GM12878 (cell line): ENCODE measurements at regions not wholly inside any gene's neighbourhood (a gene's known extent, or its start where the extent isn't known, plus 50 kb on each side); places are given as distances from the start of the nearest gene placed in this dataset.

ENCODE experiments used
- ATAC-seq: fragments of 200-7000 bp; cut with Tn5 transposase; 3 replicates; pipeline ENCODE4 v1.9.1; 2020; ENCODE audit warnings: mild to moderate bottlenecking, moderate library complexity
- BruUV-seq: library from RNA; stranded (reverse); fragments of 400-500 nt; replicated peaks from 2 replicates; lab custom pipeline; 2021; lab: Mats Ljungman, UMichigan
- CTCF ChIA-PET: fragments of 300-600 bp; sonication (Branson Sonifier 250); formaldehyde crosslinking; extraction: SDS; loops from one replicate; lab custom pipeline; 2021; ENCODE audit warnings: inconsistent platforms; lab: Yijun Ruan, JAX
- POLR2A ChIA-PET: fragments of 350-600 bp; formaldehyde crosslinking; extraction: SDS; loops from one replicate; lab custom pipeline; 2021; ENCODE audit warnings: inconsistent platforms; lab: Charles Lee
- RAD21 ChIA-PET: fragments of 300-600 bp; sonication (Branson Sonifier 250); formaldehyde crosslinking; loops from one replicate; lab custom pipeline; 2023; ENCODE audit warnings: antibody characterized with exemption; ENCODE audit not compliant: unreplicated experiment; lab: Charles Lee
- SMC1A ChIA-PET: fragments of 300-600 bp; sonication (Branson Sonifier 250); formaldehyde crosslinking; loops from one replicate; lab custom pipeline; 2023; ENCODE audit not compliant: unreplicated experiment, uncharacterized antibody; lab: Charles Lee
- DNase-seq: peaks from one replicate; pipeline ENCODE4 v3.0.0-alpha.2; 2011; ENCODE audit warnings: low read depth, low spot score
- FAIRE-seq: peaks from 3 replicates; lab custom pipeline; 2011; peaks lifted over from hg19 to GRCh38; lab: Jason Lieb, UNC
- H2AFZ ChIP-seq: 2 replicates; pipeline ENCODE4 v1.6.0; 2011; ENCODE audit warnings: low read depth, low read length, control low read depth; ENCODE audit not compliant: control insufficient read depth
- H3K27ac ChIP-seq: 2 replicates; pipeline ENCODE4 v1.5.1; 2011; ENCODE audit warnings: control low read depth; ENCODE audit not compliant: control insufficient read depth, insufficient read depth
- H3K27me3 ChIP-seq, 2 experiments: replicated peaks in 1 of 2; 2 replicates each; pipeline versions ENCODE4 v1.6.0 to v1.6.1; 2011; ENCODE audit warnings: low read length in 1 of 2; ENCODE audit not compliant: control insufficient read depth in 2 of 2, insufficient read depth in 2 of 2
- H3K36me3 ChIP-seq, 2 experiments: 2 replicates each; pipeline ENCODE4 v1.5.1; 2011; ENCODE audit warnings: low read length in 1 of 2; ENCODE audit not compliant: control insufficient read depth in 2 of 2, insufficient read depth in 2 of 2
- H3K4me1 ChIP-seq: 2 replicates; pipeline ENCODE4 v1.6.1; 2011; ENCODE audit warnings: mild to moderate bottlenecking, low read length, moderate library complexity, mixed read lengths; ENCODE audit not compliant: control insufficient read depth, insufficient read depth
- H3K4me2 ChIP-seq: 2 replicates; pipeline ENCODE4 v1.6.0; 2011; ENCODE audit warnings: control low read depth; ENCODE audit not compliant: control insufficient read depth, insufficient read depth
- H3K4me3 ChIP-seq: fragments of 200-600 bp; sonication (generic); 2 replicates; pipeline ENCODE4 v1.5.1; 2016
- H3K79me2 ChIP-seq: 2 replicates; pipeline ENCODE4 v1.6.0; 2011; ENCODE audit warnings: low read length; ENCODE audit not compliant: control insufficient read depth, insufficient read depth
- H3K9ac ChIP-seq: 2 replicates; pipeline ENCODE4 v1.8.0; 2011; ENCODE audit warnings: low read length, control low read depth, mixed read lengths; ENCODE audit not compliant: control insufficient read depth, insufficient read depth
- H3K9me3 ChIP-seq: replicated peaks from 3 replicates; pipeline ENCODE4 v1.5.1; 2011; ENCODE audit warnings: mild to moderate bottlenecking, low read length; ENCODE audit not compliant: control insufficient read depth, insufficient read depth
- H4K20me1 ChIP-seq: 2 replicates; pipeline ENCODE4 v1.6.0; 2011; ENCODE audit not compliant: control insufficient read depth, insufficient read depth
- ATF7 ChIP-seq: fragments of 450-650 bp; IDR thresholded peaks from 2 replicates; pipeline ENCODE4 v1.6.1; 2016; ENCODE audit warnings: low read depth, mild to moderate bottlenecking
- CREB1 ChIP-seq: IDR thresholded peaks from 2 replicates; pipeline ENCODE4 v1.6.1; 2012; ENCODE audit warnings: low read depth, mild to moderate bottlenecking, inconsistent platforms
- FOS ChIP-seq: IDR thresholded peaks from 3 replicates; pipeline ENCODE4 v1.6.1; 2011; ENCODE audit warnings: borderline replicate concordance; ENCODE audit not compliant: insufficient read length; ENCODE audit errors: extremely low read depth
- FOXM1 ChIP-seq: IDR thresholded peaks from 2 replicates; pipeline ENCODE4 v1.6.1; 2012; ENCODE audit warnings: low read depth, mild to moderate bottlenecking, inconsistent platforms, low read length, moderate library complexity
- IKZF2 ChIP-seq, 2 experiments: fragments of 450-650 bp; IDR thresholded peaks; 2 replicates each; pipeline ENCODE4 v1.6.1; 2017; ENCODE audit warnings: mild to moderate bottlenecking in 2 of 2, moderate library complexity in 2 of 2
- JUND ChIP-seq: IDR thresholded peaks from 2 replicates; pipeline ENCODE4 v1.6.1; 2012; ENCODE audit warnings: low read depth, mild to moderate bottlenecking, low read length, improper control_type of control experiment, moderate library complexity
- RB1 ChIP-seq: fragments of 450-650 bp; formaldehyde crosslinking; IDR thresholded peaks from 2 replicates; pipeline ENCODE4 v1.6.1; 2017; ENCODE audit warnings: mild to moderate bottlenecking, borderline replicate concordance
- ZNF274 ChIP-seq: IDR thresholded peaks from one replicate; pipeline ENCODE4 v1.8.0; 2011; ENCODE audit not compliant: insufficient read length, insufficient read depth
- WGBS: methylation state at CpG from one replicate; pipeline ENCODE4 v1.1.6; 2016; ENCODE audit warnings: low lambda C conversion rate; ENCODE audit not compliant: insufficient replicate concordance, insufficient coverage; ENCODE audit errors: missing lambda C conversion rate; 5-methylcytosine and 5-hydroxymethylcytosine counted together
- in situ Hi-C: fragments of 300-500 bp; cut with MboI; formaldehyde crosslinking; loops from 9 replicates; pipeline ENCODE4 v1.14.3; 2018; ENCODE audit warnings: mixed read lengths
- intact Hi-C: fragments of 100-400 bp; cut with micrococcal nuclease; formaldehyde crosslinking; loops from one replicate; pipeline ENCODE4 v1.14.2; 2022; ENCODE audit not compliant: unreplicated experiment
- TF ChIP-seq, protein P1 (sequence below): IDR thresholded peaks from 2 replicates; pipeline ENCODE4 v1.6.1; 2012; ENCODE audit warnings: improper control_type of control experiment, low read depth, low read length; ENCODE audit not compliant: insufficient replicate concordance
- TF ChIP-seq, protein P2 (sequence below): fragments of 450-650 bp; formaldehyde crosslinking; IDR thresholded peaks from 2 replicates; pipeline ENCODE4 v1.5.0; 2022; ENCODE audit warnings: mild to moderate bottlenecking, missing genetic modification characterization

DNA sequence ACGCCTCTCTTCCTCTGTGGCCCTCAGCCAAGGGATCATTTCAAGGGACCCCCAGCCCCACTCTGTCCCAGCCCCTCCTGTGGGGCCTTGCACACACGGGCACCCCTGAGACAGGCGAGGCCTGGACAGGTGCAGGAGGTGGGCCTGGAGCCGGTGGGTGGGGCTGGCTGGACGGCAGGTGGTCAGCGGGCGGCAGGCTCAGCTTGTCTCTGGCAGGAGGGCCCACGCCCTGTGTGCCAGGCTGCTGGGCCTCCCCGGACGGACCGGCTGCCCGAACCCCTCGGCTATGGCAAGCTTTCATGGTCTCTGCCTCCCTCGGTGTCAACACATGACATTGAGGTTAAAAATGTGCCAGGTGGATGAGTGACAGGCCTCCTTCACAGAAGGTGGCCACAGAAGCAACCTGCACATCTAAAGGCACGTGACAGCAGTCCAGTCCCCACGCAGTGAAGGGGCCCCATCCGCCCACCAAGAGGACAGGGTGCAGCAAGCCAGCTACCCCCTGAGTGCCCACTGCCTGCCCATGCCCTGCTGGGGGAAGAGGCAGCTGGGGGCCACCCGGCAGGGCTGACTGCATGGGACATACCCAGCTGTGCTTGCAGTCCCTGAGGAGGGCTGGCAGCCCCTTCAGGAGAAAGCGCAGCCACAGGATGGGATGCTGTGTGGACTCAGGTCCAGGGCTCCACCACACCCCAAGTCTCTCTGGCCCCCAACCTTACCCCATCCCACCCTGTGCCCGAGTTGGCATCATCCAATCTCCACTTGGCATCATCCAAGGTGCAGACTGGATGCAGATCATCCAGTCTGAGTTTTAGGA lies 109.3 kb downstream of the FAM53A start:
- H3K27me3 ChIP-seq: no peaks in the 10 kb centered on the region
- ChIA-PET SMC1A (no interaction called here), POLR2A (no interaction called here), RAD21 (no interaction called here), CTCF (interaction anchor here (0.6 kb wide), 1 partner anchor 560 kb away, joined by 3 read pairs; no protein-coding TSS in a partner anchor)
- H3K36me3 ChIP-seq: no peaks in the 10 kb centered on the region
- H3K9me3 ChIP-seq: no peaks in the 10 kb centered on the region
- H3K79me2 ChIP-seq: no peaks in the 10 kb centered on the region
- FAIRE-seq: no peak
- no peak overlapping the region for H3K4me3 ChIP-seq
- H3K27ac ChIP-seq: no peak overlapping the region
- H4K20me1 ChIP-seq: no peaks in the 10 kb centered on the region
- in situ Hi-C loops: no loop called here
- no TSS peak for BruUV-seq
- TF ChIP-seq CREB1 (no peak), IKZF2 (IDR thresholded peaks at IDR 0.05) (no peak), RB1 (no peak), ZNF274 (no peak), FOS (no peak), JUND (no peak), ATF7 (no peak), FOXM1 (no peak)
- TF ChIP-seq, protein P1, sequence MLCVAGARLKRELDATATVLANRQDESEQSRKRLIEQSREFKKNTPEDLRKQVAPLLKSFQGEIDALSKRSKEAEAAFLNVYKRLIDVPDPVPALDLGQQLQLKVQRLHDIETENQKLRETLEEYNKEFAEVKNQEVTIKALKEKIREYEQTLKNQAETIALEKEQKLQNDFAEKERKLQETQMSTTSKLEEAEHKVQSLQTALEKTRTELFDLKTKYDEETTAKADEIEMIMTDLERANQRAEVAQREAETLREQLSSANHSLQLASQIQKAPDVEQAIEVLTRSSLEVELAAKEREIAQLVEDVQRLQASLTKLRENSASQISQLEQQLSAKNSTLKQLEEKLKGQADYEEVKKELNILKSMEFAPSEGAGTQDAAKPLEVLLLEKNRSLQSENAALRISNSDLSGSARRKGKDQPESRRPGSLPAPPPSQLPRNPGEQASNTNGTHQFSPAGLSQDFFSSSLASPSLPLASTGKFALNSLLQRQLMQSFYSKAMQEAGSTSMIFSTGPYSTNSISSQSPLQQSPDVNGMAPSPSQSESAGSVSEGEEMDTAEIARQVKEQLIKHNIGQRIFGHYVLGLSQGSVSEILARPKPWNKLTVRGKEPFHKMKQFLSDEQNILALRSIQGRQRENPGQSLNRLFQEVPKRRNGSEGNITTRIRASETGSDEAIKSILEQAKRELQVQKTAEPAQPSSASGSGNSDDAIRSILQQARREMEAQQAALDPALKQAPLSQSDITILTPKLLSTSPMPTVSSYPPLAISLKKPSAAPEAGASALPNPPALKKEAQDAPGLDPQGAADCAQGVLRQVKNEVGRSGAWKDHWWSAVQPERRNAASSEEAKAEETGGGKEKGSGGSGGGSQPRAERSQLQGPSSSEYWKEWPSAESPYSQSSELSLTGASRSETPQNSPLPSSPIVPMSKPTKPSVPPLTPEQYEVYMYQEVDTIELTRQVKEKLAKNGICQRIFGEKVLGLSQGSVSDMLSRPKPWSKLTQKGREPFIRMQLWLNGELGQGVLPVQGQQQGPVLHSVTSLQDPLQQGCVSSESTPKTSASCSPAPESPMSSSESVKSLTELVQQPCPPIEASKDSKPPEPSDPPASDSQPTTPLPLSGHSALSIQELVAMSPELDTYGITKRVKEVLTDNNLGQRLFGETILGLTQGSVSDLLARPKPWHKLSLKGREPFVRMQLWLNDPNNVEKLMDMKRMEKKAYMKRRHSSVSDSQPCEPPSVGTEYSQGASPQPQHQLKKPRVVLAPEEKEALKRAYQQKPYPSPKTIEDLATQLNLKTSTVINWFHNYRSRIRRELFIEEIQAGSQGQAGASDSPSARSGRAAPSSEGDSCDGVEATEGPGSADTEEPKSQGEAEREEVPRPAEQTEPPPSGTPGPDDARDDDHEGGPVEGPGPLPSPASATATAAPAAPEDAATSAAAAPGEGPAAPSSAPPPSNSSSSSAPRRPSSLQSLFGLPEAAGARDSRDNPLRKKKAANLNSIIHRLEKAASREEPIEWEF: no peak
- TF ChIP-seq, protein P2, sequence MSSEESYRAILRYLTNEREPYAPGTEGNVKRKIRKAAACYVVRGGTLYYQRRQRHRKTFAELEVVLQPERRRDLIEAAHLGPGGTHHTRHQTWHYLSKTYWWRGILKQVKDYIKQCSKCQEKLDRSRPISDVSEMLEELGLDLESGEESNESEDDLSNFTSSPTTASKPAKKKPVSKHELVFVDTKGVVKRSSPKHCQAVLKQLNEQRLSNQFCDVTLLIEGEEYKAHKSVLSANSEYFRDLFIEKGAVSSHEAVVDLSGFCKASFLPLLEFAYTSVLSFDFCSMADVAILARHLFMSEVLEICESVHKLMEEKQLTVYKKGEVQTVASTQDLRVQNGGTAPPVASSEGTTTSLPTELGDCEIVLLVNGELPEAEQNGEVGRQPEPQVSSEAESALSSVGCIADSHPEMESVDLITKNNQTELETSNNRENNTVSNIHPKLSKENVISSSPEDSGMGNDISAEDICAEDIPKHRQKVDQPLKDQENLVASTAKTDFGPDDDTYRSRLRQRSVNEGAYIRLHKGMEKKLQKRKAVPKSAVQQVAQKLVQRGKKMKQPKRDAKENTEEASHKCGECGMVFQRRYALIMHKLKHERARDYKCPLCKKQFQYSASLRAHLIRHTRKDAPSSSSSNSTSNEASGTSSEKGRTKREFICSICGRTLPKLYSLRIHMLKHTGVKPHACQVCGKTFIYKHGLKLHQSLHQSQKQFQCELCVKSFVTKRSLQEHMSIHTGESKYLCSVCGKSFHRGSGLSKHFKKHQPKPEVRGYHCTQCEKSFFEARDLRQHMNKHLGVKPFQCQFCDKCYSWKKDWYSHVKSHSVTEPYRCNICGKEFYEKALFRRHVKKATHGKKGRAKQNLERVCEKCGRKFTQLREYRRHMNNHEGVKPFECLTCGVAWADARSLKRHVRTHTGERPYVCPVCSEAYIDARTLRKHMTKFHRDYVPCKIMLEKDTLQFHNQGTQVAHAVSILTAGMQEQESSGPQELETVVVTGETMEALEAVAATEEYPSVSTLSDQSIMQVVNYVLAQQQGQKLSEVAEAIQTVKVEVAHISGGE (CRISPR knock-in tag): no peak
- H3K9ac ChIP-seq: no peak overlapping the region
- intact Hi-C loops: no loop called here
- no peaks in the 10 kb centered on the region for H3K4me1 ChIP-seq
- no peak for ATAC-seq
- H3K4me2 ChIP-seq: no peak overlapping the region
- no peak overlapping the region for H2AFZ ChIP-seq
- WGBS: 33% methylated on average over 18 of the region's 20 CpGs
- no peak for DNase-seq
